CD14-positive monocyte (primary cell): ENCODE measurements at regions not wholly inside any gene's neighbourhood (a gene's known extent, or its start where the extent isn't known, plus 50 kb on each side); places are given as distances from the start of the nearest gene placed in this dataset.

ENCODE experiments used
- DNase-seq, 3 donors: peaks; one replicate each; pipeline ENCODE4 v3.0.0-alpha.2; 2011 to 2022
- H2AFZ ChIP-seq: 2 replicates; pipeline ENCODE4 v1.6.0; 2012; ENCODE audit warnings: mild to moderate bottlenecking, low read depth, low read length, inconsistent platforms; ENCODE audit not compliant: insufficient read depth, poor library complexity, severe bottlenecking
- H3K27ac ChIP-seq, 2 donors: 1 replicate in 1 of 2; 2 replicates in 1 of 2; pipeline ENCODE4 v1.5.1; 2012 to 2013; ENCODE audit warnings: low read length in 2 of 2, control low read depth in 1 of 2, inconsistent platforms in 1 of 2, low read depth in 1 of 2, mild to moderate bottlenecking in 1 of 2
- H3K27me3 ChIP-seq, 2 donors: one replicate each; pipeline versions ENCODE4 v1.6.0 to v1.6.1; 2011 to 2013; ENCODE audit warnings: low read length in 2 of 2; ENCODE audit not compliant: control insufficient read depth in 2 of 2, insufficient read depth in 2 of 2
- H3K36me3 ChIP-seq, 2 donors: replicated peaks in 1 of 2; 1 replicate in 1 of 2; 2 replicates in 1 of 2; pipeline versions ENCODE4 v1.5.1 to v1.6.1; 2012 to 2013; ENCODE audit warnings: low read length in 2 of 2, control low read depth in 1 of 2, inconsistent platforms in 1 of 2, mild to moderate bottlenecking in 1 of 2; ENCODE audit not compliant: insufficient read depth in 2 of 2, control insufficient read depth in 1 of 2
- H3K4me1 ChIP-seq, 2 donors: 1 replicate in 1 of 2; 2 replicates in 1 of 2; pipeline versions ENCODE4 v1.5.1 to v1.6.1; 2012 to 2013; ENCODE audit warnings: low read length in 2 of 2, control low read depth in 1 of 2, inconsistent platforms in 1 of 2, mild to moderate bottlenecking in 1 of 2, moderate library complexity in 1 of 2; ENCODE audit not compliant: insufficient read depth in 2 of 2, control insufficient read depth in 1 of 2
- H3K4me2 ChIP-seq: replicated peaks from 2 replicates; pipeline ENCODE3; 2012; ENCODE audit warnings: low read length, moderate library complexity, mild to moderate bottlenecking; ENCODE audit not compliant: poor library complexity, severe bottlenecking; ENCODE audit errors: extremely low read depth
- H3K4me3 ChIP-seq, 3 experiments: fragments of 200-600 bp in 1 of 3; sonication (generic) in 1 of 3; replicated peaks in 1 of 3; 1 replicate in 2 of 3; 2 replicates in 1 of 3; pipeline ENCODE4 v1.5.1; 2011 to 2013; ENCODE audit warnings: low read length in 3 of 3, mild to moderate bottlenecking in 3 of 3, control low read depth in 2 of 3, low read depth in 2 of 3, inconsistent platforms in 1 of 3, moderate library complexity in 1 of 3
- H3K79me2 ChIP-seq: 2 replicates; pipeline ENCODE4 v1.6.0; 2012; ENCODE audit warnings: mild to moderate bottlenecking, control low read depth, inconsistent platforms, low read length, moderate library complexity; ENCODE audit not compliant: insufficient read depth
- H3K9ac ChIP-seq: 2 replicates; pipeline ENCODE4 v1.6.0; 2017; ENCODE audit warnings: low read length, mild to moderate bottlenecking; ENCODE audit not compliant: insufficient read depth, poor library complexity, severe bottlenecking
- H3K9me3 ChIP-seq, 2 donors: replicated peaks in 1 of 2; 1 replicate in 1 of 2; 2 replicates in 1 of 2; pipeline versions ENCODE4 v1.5.1 to v1.6.1; 2012 to 2013; ENCODE audit warnings: low read length in 2 of 2, control low read depth in 1 of 2; ENCODE audit not compliant: control insufficient read depth in 1 of 2, insufficient read depth in 1 of 2
- H4K20me1 ChIP-seq: 2 replicates; pipeline ENCODE4 v1.6.0; 2012; ENCODE audit warnings: mild to moderate bottlenecking, low read length, control low read depth, moderate library complexity; ENCODE audit not compliant: insufficient read depth
- H3K27ac Mint-ChIP-seq, 7 donors: one replicate each; pipeline ENCODE4 v1.8.0; 2020; ENCODE audit warnings: mild to moderate bottlenecking in 7 of 7, mixed read lengths in 7 of 7, moderate library complexity in 6 of 7, inconsistent platforms in 2 of 7
- H3K27me3 Mint-ChIP-seq, 3 donors: one replicate each; pipeline ENCODE4 v1.8.0; 2021 to 2022; ENCODE audit warnings: low read depth in 3 of 3, mild to moderate bottlenecking in 3 of 3, mixed read lengths in 3 of 3, moderate library complexity in 3 of 3, inconsistent platforms in 1 of 3
- H3K36me3 Mint-ChIP-seq, 2 donors: one replicate each; pipeline ENCODE4 v1.8.0; 2020; ENCODE audit warnings: mixed read lengths in 2 of 2, inconsistent platforms in 1 of 2, mild to moderate bottlenecking in 1 of 2
- H3K4me1 Mint-ChIP-seq: one replicate; pipeline ENCODE4 v1.8.0; 2020; ENCODE audit warnings: mild to moderate bottlenecking, mixed read lengths
- H3K4me3 Mint-ChIP-seq, 2 donors: one replicate each; pipeline ENCODE4 v1.8.0; 2020; ENCODE audit warnings: mild to moderate bottlenecking in 2 of 2, mixed read lengths in 2 of 2, moderate library complexity in 1 of 2
- H3K9me3 Mint-ChIP-seq, 7 donors: one replicate each; pipeline ENCODE4 v1.8.0; 2020 to 2022; ENCODE audit warnings: mixed read lengths in 7 of 7, mild to moderate bottlenecking in 6 of 7, moderate library complexity in 6 of 7, inconsistent platforms in 2 of 7
- CTCF ChIP-seq: fragments of 200-600 bp; IDR thresholded peaks from one replicate; pipeline ENCODE4 v1.8.0; 2022; ENCODE audit warnings: antibody characterized with exemption, mild to moderate bottlenecking
- WGBS: methylation state at CpG from one replicate; pipeline ENCODE4 v1.1.5; 2013; ENCODE audit warnings: missing lambda C conversion rate; ENCODE audit not compliant: insufficient coverage; 5-methylcytosine and 5-hydroxymethylcytosine counted together
- intact Hi-C, 2 donors: fragments of 100-400 bp; cut with micrococcal nuclease; formaldehyde crosslinking; loops; one replicate each; pipeline versions ENCODE4 v1.15.0 to v1.15.1; 2023

GRCh38 chr10:111522551-111522950, 445.7 kb downstream of the ADRA2A start:
- Histone ChIP-seq H3K4me3 (no peak overlapping the region), H3K27ac (no peak overlapping the region), H2AFZ (no peak overlapping the region), H4K20me1 (no peaks in the 10 kb centered on the region), H3K4me1 (no peaks in the 10 kb centered on the region), H3K36me3 (no peaks in the 10 kb centered on the region), H3K79me2 (no peaks in the 10 kb centered on the region), H3K9me3 (peaks cover 0 to 2% of the 10 kb centered on the region in 2 donors), H3K4me2 (no peak overlapping the region), H3K27me3 (no peaks in the 10 kb centered on the region), H3K9ac (no peak overlapping the region)
- no peaks in the 10 kb centered on the region for H3K36me3 Mint-ChIP-seq
- H3K9me3 Mint-ChIP-seq = peaks cover 0 to 2% (median 0%) of the 10 kb centered on the region in 7 donors
- 95% methylated on average over 2 of the region's 2 CpGs for WGBS
- TF ChIP-seq CTCF = no peak
- H3K27me3 Mint-ChIP-seq = no peaks in the 10 kb centered on the region
- no peak overlapping the region for H3K27ac Mint-ChIP-seq
- DNase-seq = no peak
- H3K4me1 Mint-ChIP-seq = no peaks in the 10 kb centered on the region
- intact Hi-C loops = no loop called here
- no peak overlapping the region for H3K4me3 Mint-ChIP-seq

GRCh38 chr10:111523016-111523415, 446.2 kb downstream of the ADRA2A start:
- Mint-ChIP-seq H3K9me3 (peaks cover 0 to 2% (median 0%) of the 10 kb centered on the region in 7 donors), H3K27me3 (no peaks in the 10 kb centered on the region)

More at GRCh38 chr10:111523016-111523415, 446.2 kb downstream of the ADRA2A start:
- Histone ChIP-seq H3K4me1 (no peaks in the 10 kb centered on the region), H3K4me2 (no peak overlapping the region), H4K20me1 (no peaks in the 10 kb centered on the region), H3K27ac (no peak overlapping the region), H2AFZ (no peak overlapping the region), H3K9ac (no peak overlapping the region), H3K36me3 (no peaks in the 10 kb centered on the region), H3K79me2 (no peaks in the 10 kb centered on the region), H3K9me3 (peaks cover 0 to 2% of the 10 kb centered on the region in 2 donors), H3K27me3 (no peaks in the 10 kb centered on the region), H3K4me3 (no peak overlapping the region)
- intact Hi-C loops = no loop called here
- 89% methylated on average over 2 of the region's 2 CpGs for whole genome bisulfite sequencing
- H3K36me3 Mint-ChIP-seq = no peaks in the 10 kb centered on the region
- no peak overlapping the region for H3K4me3 Mint-ChIP-seq
- no peaks in the 10 kb centered on the region for H3K4me1 Mint-ChIP-seq
- DNase-seq = no peak
- H3K27ac Mint-ChIP-seq = no peak overlapping the region
- no peak for TF ChIP-seq CTCF
